HepG2 (cell line): ENCODE measurements at regions not wholly inside any gene's neighbourhood (a gene's known extent, or its start where the extent isn't known, plus 50 kb on each side); places are given as distances from the start of the nearest gene placed in this dataset.

Experiments used
- GMEB2 ChIP-seq: IDR thresholded peaks from 2 replicates; pipeline ENCODE4 v1.6.1; 2016; ENCODE audit warnings: missing biosample characterization, missing genetic modification reagents, low read depth
- KDM1A ChIP-seq: IDR thresholded peaks from 2 replicates; pipeline ENCODE4 v1.6.1; 2016; ENCODE audit warnings: missing compliant biosample characterization
- NFRKB ChIP-seq: fragments of 450-650 bp; IDR thresholded peaks from 2 replicates; pipeline ENCODE4 v1.6.1; 2017
- RAD51 ChIP-seq: fragments of 450-650 bp; IDR thresholded peaks from 2 replicates; pipeline ENCODE4 v1.6.1; 2016; ENCODE audit warnings: borderline replicate concordance
- SCMH1 ChIP-seq: sonication (generic); formaldehyde crosslinking; IDR thresholded peaks from 2 replicates; pipeline ENCODE4 v1.9.0; 2021; ENCODE audit warnings: missing genetic modification reagents, mild to moderate bottlenecking, borderline replicate concordance
- SIX1 ChIP-seq: sonication (generic); formaldehyde crosslinking; IDR thresholded peaks from 2 replicates; pipeline ENCODE4 v1.4.0; 2020; ENCODE audit warnings: missing genetic modification reagents, borderline replicate concordance
- SMC3 ChIP-seq: IDR thresholded peaks from 2 replicates; pipeline ENCODE4 v1.6.1; 2011; ENCODE audit warnings: low read length, improper control_type of control experiment
- SNAPC2 ChIP-seq: sonication (generic); formaldehyde crosslinking; IDR thresholded peaks from 2 replicates; pipeline ENCODE4 v1.8.1; 2022; ENCODE audit warnings: mild to moderate bottlenecking, missing genetic modification reagents
- TBP ChIP-seq: sonication (generic); formaldehyde crosslinking; IDR thresholded peaks from 2 replicates; pipeline ENCODE4 v1.5.0; 2020; ENCODE audit warnings: missing genetic modification reagents
- ZFP36 ChIP-seq: fragments of 150-350 bp; IDR thresholded peaks from 2 replicates; pipeline ENCODE4 v1.6.1; 2018; ENCODE audit warnings: borderline replicate concordance, low read length, low read depth; ENCODE audit not compliant: partially characterized antibody
- ZNF20 ChIP-seq: sonication (generic); formaldehyde crosslinking; IDR thresholded peaks from 2 replicates; pipeline ENCODE4 v1.4.0; 2020; ENCODE audit warnings: mild to moderate bottlenecking, moderate library complexity, missing genetic modification reagents
- ZNF335 ChIP-seq: sonication (generic); formaldehyde crosslinking; IDR thresholded peaks from 2 replicates; pipeline ENCODE4 v1.4.0; 2020; ENCODE audit warnings: missing genetic modification reagents
- ZNF556 ChIP-seq: sonication (generic); formaldehyde crosslinking; IDR thresholded peaks from 2 replicates; pipeline ENCODE4 v1.4.0; 2020; ENCODE audit warnings: mild to moderate bottlenecking, missing genetic modification reagents, borderline replicate concordance
- ZNF572 ChIP-seq: sonication (generic); formaldehyde crosslinking; IDR thresholded peaks from 2 replicates; pipeline ENCODE4 v1.5.1; 2020; ENCODE audit warnings: mild to moderate bottlenecking, missing genetic modification reagents
- ZNF646 ChIP-seq: sonication (generic); formaldehyde crosslinking; IDR thresholded peaks from 2 replicates; pipeline ENCODE4 v1.9.0; 2021; ENCODE audit warnings: mild to moderate bottlenecking, missing genetic modification reagents
- ZNF7 ChIP-seq: IDR thresholded peaks from 2 replicates; pipeline ENCODE4 v1.6.1; 2016; ENCODE audit warnings: missing biosample characterization, missing genetic modification reagents
- ZNF766 ChIP-seq: sonication (generic); formaldehyde crosslinking; IDR thresholded peaks from 2 replicates; pipeline ENCODE4 v1.5.0; 2020; ENCODE audit warnings: missing genetic modification reagents, borderline replicate concordance
- TF ChIP-seq, protein P1 (sequence below): IDR thresholded peaks from 2 replicates; pipeline ENCODE4 v1.6.1; 2016; ENCODE audit warnings: mild to moderate bottlenecking, missing biosample characterization, missing genetic modification reagents
- TF ChIP-seq, protein P2 (sequence below): sonication (generic); formaldehyde crosslinking; conservative IDR thresholded peaks from 2 replicates; pipeline ENCODE4 v1.4.0; 2020; ENCODE audit warnings: missing genetic modification reagents

GRCh38 chr2:8125741-8126711, 555.8 kb upstream of the ID2 start (continued):
- TF ChIP-seq TBP (no peak), KDM1A (CRISPR knock-in tag) (peak; percentile 87), SMC3 (peak; percentile 82), ZFP36 (no peak), ZNF20 (CRISPR knock-in tag) (no peak; the same call in 1 of the 2 replicates), ZNF335 (CRISPR knock-in tag) (peak; percentile 72; the same call in 1 of the 2 replicates), ZNF572 (no peak), SCMH1 (no peak), ZNF766 (peak; percentile 73; the same call in 1 of the 2 replicates), SIX1 (CRISPR knock-in tag) (peak; percentile 94), NFRKB (no peak), SNAPC2 (CRISPR knock-in tag) (no peak), ZNF7 (no peak; the same call in 1 of the 2 replicates), GMEB2 (CRISPR knock-in tag) (no peak), ZNF646 (CRISPR knock-in tag) (peak; percentile 82), RAD51 (0 out of 2 replicates have a peak, but pooled peaks have one; percentile 4), ZNF556 (peak; percentile 86)
- TF ChIP-seq, protein P1, sequence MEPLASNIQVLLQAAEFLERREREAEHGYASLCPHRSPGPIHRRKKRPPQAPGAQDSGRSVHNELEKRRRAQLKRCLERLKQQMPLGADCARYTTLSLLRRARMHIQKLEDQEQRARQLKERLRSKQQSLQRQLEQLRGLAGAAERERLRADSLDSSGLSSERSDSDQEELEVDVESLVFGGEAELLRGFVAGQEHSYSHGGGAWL (CRISPR knock-in tag), result peak; percentile 71; the same call in 1 of the 2 replicates
- TF ChIP-seq, protein P2, sequence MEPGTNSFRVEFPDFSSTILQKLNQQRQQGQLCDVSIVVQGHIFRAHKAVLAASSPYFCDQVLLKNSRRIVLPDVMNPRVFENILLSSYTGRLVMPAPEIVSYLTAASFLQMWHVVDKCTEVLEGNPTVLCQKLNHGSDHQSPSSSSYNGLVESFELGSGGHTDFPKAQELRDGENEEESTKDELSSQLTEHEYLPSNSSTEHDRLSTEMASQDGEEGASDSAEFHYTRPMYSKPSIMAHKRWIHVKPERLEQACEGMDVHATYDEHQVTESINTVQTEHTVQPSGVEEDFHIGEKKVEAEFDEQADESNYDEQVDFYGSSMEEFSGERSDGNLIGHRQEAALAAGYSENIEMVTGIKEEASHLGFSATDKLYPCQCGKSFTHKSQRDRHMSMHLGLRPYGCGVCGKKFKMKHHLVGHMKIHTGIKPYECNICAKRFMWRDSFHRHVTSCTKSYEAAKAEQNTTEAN (CRISPR knock-in tag), result peak; percentile 81
